SK-N-SH (cell line): ENCODE measurements at regions not wholly inside any gene's neighbourhood (a gene's known extent, or its start where the extent isn't known, plus 50 kb on each side); places are given as distances from the start of the nearest gene placed in this dataset.

Experiments used
- CTCF ChIA-PET: fragments of 300-600, 350-600 bp; formaldehyde crosslinking; extraction: SDS; loops from one replicate; lab custom pipeline; 2021; lab: Yijun Ruan, JAX
- POLR2A ChIA-PET: fragments of 350-600 bp; sonication (Branson Sonifier 250); formaldehyde crosslinking; extraction: SDS; loops from one replicate; lab custom pipeline; 2020; ENCODE audit warnings: antibody characterized with exemption, inconsistent platforms; lab: Yijun Ruan, JAX
- DNase-seq: peaks from one replicate; pipeline ENCODE4 v3.0.0; 2012
- H2AFZ ChIP-seq: fragments of 200-600 bp; sonication (generic); 2 replicates; pipeline ENCODE4 v1.8.1; 2016; ENCODE audit warnings: antibody characterized with exemption, mild to moderate bottlenecking, low read depth
- H3F3A ChIP-seq: fragments of 200-600 bp; sonication (generic); replicated peaks from 2 replicates; pipeline ENCODE3; 2016; ENCODE audit warnings: antibody characterized with exemption, mild to moderate bottlenecking; ENCODE audit not compliant: insufficient read depth
- H3K27ac ChIP-seq, 2 experiments: fragments of 200-500 bp in 1 of 2; fragments of 200-600 bp in 1 of 2; sonication (Bioruptor generic) in 1 of 2; sonication (generic), shearing (Covaris generic) in 1 of 2; 2 replicates each; pipeline versions ENCODE4 v1.5.1 to v1.6.1; 2014 to 2016; ENCODE audit warnings: low read depth in 2 of 2, inconsistent platforms in 1 of 2, low read length in 1 of 2, mild to moderate bottlenecking in 1 of 2, mixed read lengths in 1 of 2
- H3K27me3 ChIP-seq: fragments of 200-600 bp; sonication (generic), shearing (Covaris generic); 2 replicates; pipeline ENCODE4 v1.6.1; 2016; ENCODE audit warnings: mixed run types; ENCODE audit not compliant: insufficient read depth
- H3K36me3 ChIP-seq, 2 experiments: fragments of 200-500 bp in 1 of 2; fragments of 200-600 bp in 1 of 2; sonication (Bioruptor generic) in 1 of 2; sonication (generic) in 1 of 2; replicated peaks in 1 of 2; 2 replicates each; pipeline versions ENCODE3 to v1.5.1; 2014 to 2016; ENCODE audit warnings: low read length in 1 of 2, mild to moderate bottlenecking in 1 of 2; ENCODE audit not compliant: insufficient read depth in 2 of 2, control insufficient read depth in 1 of 2
- H3K4me1 ChIP-seq, 2 experiments: fragments of 200-500 bp in 1 of 2; fragments of 200-600 bp in 1 of 2; sonication (Bioruptor generic) in 1 of 2; sonication (generic), shearing (Covaris generic) in 1 of 2; 2 replicates each; pipeline versions ENCODE4 v1.5.1 to v1.6.1; 2014 to 2016; ENCODE audit warnings: low read depth in 1 of 2, low read length in 1 of 2, mixed run types in 1 of 2; ENCODE audit not compliant: insufficient read depth in 2 of 2, control insufficient read depth in 1 of 2
- H3K4me2 ChIP-seq: fragments of 200-600 bp; sonication (generic), shearing (Covaris generic); 2 replicates; pipeline ENCODE4 v1.6.1; 2017; ENCODE audit warnings: mixed run types
- H3K4me3 ChIP-seq, 2 experiments: fragments of 200-500 bp in 1 of 2; fragments of 200-600 bp in 1 of 2; sonication (Bioruptor generic) in 1 of 2; sonication (generic), shearing (Covaris generic) in 1 of 2; 2 replicates each; pipeline versions ENCODE4 v1.5.1 to v1.8.1; 2014 to 2016; ENCODE audit warnings: low read depth in 2 of 2, inconsistent platforms in 1 of 2, low read length in 1 of 2, mild to moderate bottlenecking in 1 of 2, mixed read lengths in 1 of 2, moderate library complexity in 1 of 2
- H3K79me2 ChIP-seq: fragments of 200-600 bp; sonication (generic); 2 replicates; pipeline ENCODE4 v1.8.1; 2017; ENCODE audit warnings: mild to moderate bottlenecking; ENCODE audit not compliant: insufficient read depth
- H3K9ac ChIP-seq: fragments of 200-600 bp; sonication (generic); 2 replicates; pipeline ENCODE4 v1.6.1; 2017; ENCODE audit warnings: mixed run types
- H3K9me2 ChIP-seq: fragments of 200-600 bp; sonication (generic); 2 replicates; pipeline ENCODE4 v1.6.1; 2017; ENCODE audit warnings: mixed run types
- H3K9me3 ChIP-seq: fragments of 200-600 bp; sonication (generic); 2 replicates; pipeline ENCODE4 v1.6.1; 2017; ENCODE audit warnings: mixed run types, mild to moderate bottlenecking, moderate library complexity
- H4K20me1 ChIP-seq: fragments of 200-600 bp; sonication (generic); 2 replicates; pipeline ENCODE4 v1.6.1; 2017; ENCODE audit warnings: mild to moderate bottlenecking, mixed run types; ENCODE audit not compliant: insufficient read depth
- ELF1 ChIP-seq: IDR thresholded peaks from 2 replicates; pipeline ENCODE4 v1.4.0; 2012
- GABPA ChIP-seq: IDR thresholded peaks from 2 replicates; pipeline ENCODE4 v1.4.0; 2012; ENCODE audit warnings: low read depth, mild to moderate bottlenecking
- GATA2 ChIP-seq: sonication (generic); formaldehyde crosslinking; IDR thresholded peaks from 2 replicates; pipeline ENCODE4 v1.5.0; 2020; ENCODE audit warnings: mild to moderate bottlenecking, missing genetic modification reagents
- MEF2A ChIP-seq: IDR thresholded peaks from 2 replicates; pipeline ENCODE4 v1.4.0; 2012; ENCODE audit warnings: low read depth, borderline replicate concordance
- MXI1 ChIP-seq: IDR thresholded peaks from 2 replicates; pipeline ENCODE4 v1.6.1; 2012; ENCODE audit warnings: mild to moderate bottlenecking, low read depth, low read length, improper control_type of control experiment
- NFIC ChIP-seq: IDR thresholded peaks from 2 replicates; pipeline ENCODE4 v1.4.0; 2012; ENCODE audit warnings: borderline replicate concordance
- NRF1 ChIP-seq: IDR thresholded peaks from 2 replicates; pipeline ENCODE4 v1.6.1; 2012; ENCODE audit warnings: low read depth, mild to moderate bottlenecking, low read length
- POLR2AphosphoS5 ChIP-seq: IDR thresholded peaks from 2 replicates; pipeline ENCODE4 v1.6.1; 2012; ENCODE audit warnings: low read depth, low read length
- RCOR1 ChIP-seq: fragments of 150-350 bp; IDR thresholded peaks from 2 replicates; pipeline ENCODE4 v1.6.1; 2017; ENCODE audit warnings: antibody characterized with exemption, low read length
- REST ChIP-seq: IDR thresholded peaks from 2 replicates; pipeline ENCODE4 v1.6.1; 2012; ENCODE audit warnings: mild to moderate bottlenecking, low read depth, low read length, moderate library complexity
- TCF12 ChIP-seq: IDR thresholded peaks from 2 replicates; pipeline ENCODE4 v1.4.0; 2012
- TEAD4 ChIP-seq: IDR thresholded peaks from 2 replicates; pipeline ENCODE4 v1.4.0; 2012; ENCODE audit warnings: mild to moderate bottlenecking, borderline replicate concordance; ENCODE audit not compliant: insufficient read depth
- WGBS: methylation state at CpG from one replicate; pipeline ENCODE4 v1.1.6; 2017; ENCODE audit warnings: low lambda C conversion rate; 5-methylcytosine and 5-hydroxymethylcytosine counted together
- TF ChIP-seq, protein P1 (sequence below): IDR thresholded peaks from 2 replicates; pipeline ENCODE4 v1.4.0; 2012; ENCODE audit warnings: low read depth, borderline replicate concordance
- TF ChIP-seq, protein P2 (sequence below): IDR thresholded peaks from 2 replicates; pipeline ENCODE4 v1.4.0; 2012; ENCODE audit warnings: low read depth

- Histone ChIP-seq H2AFZ (no peak overlapping the region), H3K9me3 (no peaks in the 10 kb centered on the region), H3F3A (no peaks in the 10 kb centered on the region), H4K20me1 (no peaks in the 10 kb centered on the region), H3K4me2 (no peak overlapping the region), H3K27me3 (no peaks in the 10 kb centered on the region), H3K9me2 (no peaks in the 10 kb centered on the region), H3K9ac (no peak overlapping the region), H3K79me2 (no peaks in the 10 kb centered on the region), H3K4me3 (no peak overlapping the region), H3K27ac (no peak overlapping the region), H3K4me1 (no peaks in the 10 kb centered on the region), H3K36me3 (no peaks in the 10 kb centered on the region)
- DNase-seq, result no peak
- 15% methylated on average over 1 of the region's 1 CpG for WGBS
- CTCF ChIA-PET, result interaction anchor here (0.6 to 0.9 kb wide), 2 partner anchors 167 to 1244 kb away, joined by 3 read pairs; no protein-coding TSS in a partner anchor
- TF ChIP-seq, protein P1, sequence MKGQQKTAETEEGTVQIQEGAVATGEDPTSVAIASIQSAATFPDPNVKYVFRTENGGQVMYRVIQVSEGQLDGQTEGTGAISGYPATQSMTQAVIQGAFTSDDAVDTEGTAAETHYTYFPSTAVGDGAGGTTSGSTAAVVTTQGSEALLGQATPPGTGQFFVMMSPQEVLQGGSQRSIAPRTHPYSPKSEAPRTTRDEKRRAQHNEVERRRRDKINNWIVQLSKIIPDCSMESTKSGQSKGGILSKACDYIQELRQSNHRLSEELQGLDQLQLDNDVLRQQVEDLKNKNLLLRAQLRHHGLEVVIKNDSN, result no peak
- TF ChIP-seq POLR2AphosphoS5 (no peak), NFIC (no peak), ELF1 (no peak), MEF2A (no peak), REST (no peak), TEAD4 (no peak), NRF1 (no peak), MXI1 (no peak)
- TF ChIP-seq, protein P2, sequence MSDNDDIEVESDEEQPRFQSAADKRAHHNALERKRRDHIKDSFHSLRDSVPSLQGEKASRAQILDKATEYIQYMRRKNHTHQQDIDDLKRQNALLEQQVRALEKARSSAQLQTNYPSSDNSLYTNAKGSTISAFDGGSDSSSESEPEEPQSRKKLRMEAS, result no peak
- POLR2A ChIA-PET, result no interaction called here
Measured at GRCh38 chr7:13447637-13448036, 541.8 kb downstream of the ETV1 start.

DNA sequence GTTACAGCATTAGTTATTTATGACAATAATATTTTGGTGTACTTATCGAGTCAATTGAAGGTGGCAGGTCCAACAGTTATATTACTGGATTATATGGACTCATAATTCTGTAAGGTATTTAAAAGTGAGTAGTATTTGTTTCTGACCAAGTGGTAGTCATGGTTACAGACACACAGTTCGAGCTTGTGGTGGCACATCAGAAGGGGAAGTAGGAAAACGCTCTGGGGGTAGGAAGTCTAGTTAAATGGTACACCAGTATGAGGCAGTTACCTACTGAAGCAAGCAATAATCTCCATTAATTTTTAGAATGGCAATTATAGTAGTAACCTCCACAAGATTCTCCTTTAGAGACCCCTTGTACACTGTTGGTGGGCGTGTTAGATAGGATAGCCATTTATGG is 541.2 kb downstream of the ETV1 start:
- H3K27me3 ChIP-seq, result no peaks in the 10 kb centered on the region
- no peaks in the 10 kb centered on the region for H4K20me1 ChIP-seq
- WGBS, result 26% methylated on average over 4 of the region's 4 CpGs
- H3K4me1 ChIP-seq, result no peaks in the 10 kb centered on the region
- no peak overlapping the region for H3K9ac ChIP-seq
- CTCF ChIA-PET, result no interaction called here
- H3K4me3 ChIP-seq, result no peak overlapping the region
- H3K4me2 ChIP-seq, result no peak overlapping the region
- no peaks in the 10 kb centered on the region for H3F3A ChIP-seq
- H3K36me3 ChIP-seq, result no peaks in the 10 kb centered on the region
- H3K79me2 ChIP-seq, result no peaks in the 10 kb centered on the region
- no peak overlapping the region for H2AFZ ChIP-seq
- TF ChIP-seq GATA2 (no peak), TCF12 (no peak), RCOR1 (no peak), GABPA (no peak), ELF1 (no peak)
- TF ChIP-seq, protein P2, result no peak
- no peak for DNase-seq
- H3K27ac ChIP-seq, result no peak overlapping the region
- POLR2A ChIA-PET, result no interaction called here
- H3K9me3 ChIP-seq, result no peaks in the 10 kb centered on the region
- H3K9me2 ChIP-seq, result no peaks in the 10 kb centered on the region
